ENCODE measurements at regions not wholly inside any gene's neighbourhood (a gene's known extent, or its start where the extent isn't known, plus 50 kb on each side); places are given as distances from the start of the nearest gene placed in this dataset.

- peaks cover 19% of the 10 kb centered on the region for H3K4me1 ChIP-seq (ENCODE audit: control insufficient read depth, insufficient read depth, low read length, unreplicated experiment)
These were observed 136.1 kb upstream of the TOPAZ1 start for GRCh38 chr3:44105571-44105970.

GRCh38 chr3:44106756-44107155, 134.9 kb upstream of the TOPAZ1 start:
- H3K27me3 ChIP-seq (ENCODE audit: insufficient read depth, low read length): no peaks in the 10 kb centered on the region
- H3K4me1 ChIP-seq (ENCODE audit: control insufficient read depth, insufficient read depth, low read length, unreplicated experiment): peaks cover 19% of the 10 kb centered on the region
- H3K79me2 ChIP-seq (ENCODE audit: control insufficient read depth, insufficient read depth, low read length, unreplicated experiment): peaks cover 16% of the 10 kb centered on the region
- no peaks in the 10 kb centered on the region for H3K36me3 ChIP-seq (ENCODE audit: insufficient read depth, low read length)
- H2AFZ ChIP-seq (ENCODE audit: low read length, unreplicated experiment): no peak overlapping the region
- H3K27ac ChIP-seq (ENCODE audit: low read depth, low read length): no peak overlapping the region
- no peak overlapping the region for H3K4me3 ChIP-seq (ENCODE audit: low read depth, low read length)

More at GRCh38 chr3:44105571-44105970, 136.1 kb upstream of the TOPAZ1 start:
- no peaks in the 10 kb centered on the region for H3K27me3 ChIP-seq (ENCODE audit: insufficient read depth, low read length)
- no peaks in the 10 kb centered on the region for H3K36me3 ChIP-seq (ENCODE audit: insufficient read depth, low read length)
- peaks cover 21% of the 10 kb centered on the region for H3K79me2 ChIP-seq (ENCODE audit: control insufficient read depth, insufficient read depth, low read length, unreplicated experiment)
- no peak overlapping the region for H3K4me3 ChIP-seq (ENCODE audit: low read depth, low read length)
- H3K27ac ChIP-seq (ENCODE audit: low read depth, low read length): no peak overlapping the region
- H2AFZ ChIP-seq (ENCODE audit: low read length, unreplicated experiment): no peak overlapping the region

GRCh38 chr3:44108481-44108880, 133.2 kb upstream of the TOPAZ1 start:
- H2AFZ ChIP-seq (ENCODE audit: low read length, unreplicated experiment): no peak overlapping the region
- H3K27ac ChIP-seq (ENCODE audit: low read depth, low read length): no peak overlapping the region
- H3K79me2 ChIP-seq (ENCODE audit: control insufficient read depth, insufficient read depth, low read length, unreplicated experiment): peaks cover 6% of the 10 kb centered on the region
- H3K4me3 ChIP-seq (ENCODE audit: low read depth, low read length): no peak overlapping the region
- H3K27me3 ChIP-seq (ENCODE audit: insufficient read depth, low read length): no peaks in the 10 kb centered on the region
- peaks cover 16% of the 10 kb centered on the region for H3K4me1 ChIP-seq (ENCODE audit: control insufficient read depth, insufficient read depth, low read length, unreplicated experiment)
- H3K36me3 ChIP-seq (ENCODE audit: insufficient read depth, low read length): peaks cover 7% of the 10 kb centered on the region

- Histone ChIP-seq H3K4me3 (ENCODE audit: low read depth, low read length) (no peak overlapping the region), H3K27ac (ENCODE audit: low read depth, low read length) (no peak overlapping the region), H2AFZ (ENCODE audit: low read length, unreplicated experiment) (no peak overlapping the region), H3K27me3 (ENCODE audit: insufficient read depth, low read length) (no peaks in the 10 kb centered on the region), H3K4me1 (ENCODE audit: control insufficient read depth, insufficient read depth, low read length, unreplicated experiment) (peaks cover 4% of the 10 kb centered on the region), H3K79me2 (ENCODE audit: control insufficient read depth, insufficient read depth, low read length, unreplicated experiment) (peaks cover 6% of the 10 kb centered on the region), H3K36me3 (ENCODE audit: insufficient read depth, low read length) (peaks cover 13% of the 10 kb centered on the region)
These were observed 131.8 kb upstream of the TOPAZ1 start for GRCh38 chr3:44109771-44110361.

GRCh38 chr3:44110648-44111047, 131.0 kb upstream of the TOPAZ1 start:
- Histone ChIP-seq H2AFZ (ENCODE audit: low read length, unreplicated experiment) (no peak overlapping the region), H3K27me3 (ENCODE audit: insufficient read depth, low read length) (no peaks in the 10 kb centered on the region), H3K4me3 (ENCODE audit: low read depth, low read length) (no peak overlapping the region), H3K4me1 (ENCODE audit: control insufficient read depth, insufficient read depth, low read length, unreplicated experiment) (no peaks in the 10 kb centered on the region), H3K79me2 (ENCODE audit: control insufficient read depth, insufficient read depth, low read length, unreplicated experiment) (peaks cover 2% of the 10 kb centered on the region), H3K27ac (ENCODE audit: low read depth, low read length) (no peak overlapping the region), H3K36me3 (ENCODE audit: insufficient read depth, low read length) (peaks cover 13% of the 10 kb centered on the region)

- H3K27me3 ChIP-seq (ENCODE audit: insufficient read depth, low read length): no peaks in the 10 kb centered on the region
- H3K4me3 ChIP-seq (ENCODE audit: low read depth, low read length): no peak overlapping the region
- H2AFZ ChIP-seq (ENCODE audit: low read length, unreplicated experiment): no peak overlapping the region
- H3K79me2 ChIP-seq (ENCODE audit: control insufficient read depth, insufficient read depth, low read length, unreplicated experiment): no peaks in the 10 kb centered on the region
- H3K36me3 ChIP-seq (ENCODE audit: insufficient read depth, low read length): peaks cover 16% of the 10 kb centered on the region
- H3K4me1 ChIP-seq (ENCODE audit: control insufficient read depth, insufficient read depth, low read length, unreplicated experiment): no peaks in the 10 kb centered on the region
- no peak overlapping the region for H3K27ac ChIP-seq (ENCODE audit: low read depth, low read length)
These were observed 130.2 kb upstream of the TOPAZ1 start for GRCh38 chr3:44111482-44111881.

GRCh38 chr3:44114142-44114541, 127.5 kb upstream of the TOPAZ1 start:
- H3K36me3 ChIP-seq (ENCODE audit: insufficient read depth, low read length): peaks cover 16% of the 10 kb centered on the region
- no peaks in the 10 kb centered on the region for H3K27me3 ChIP-seq (ENCODE audit: insufficient read depth, low read length)
- H3K4me3 ChIP-seq (ENCODE audit: low read depth, low read length): no peak overlapping the region
- H3K27ac ChIP-seq (ENCODE audit: low read depth, low read length): no peak overlapping the region
- no peaks in the 10 kb centered on the region for H3K79me2 ChIP-seq (ENCODE audit: control insufficient read depth, insufficient read depth, low read length, unreplicated experiment)
- no peaks in the 10 kb centered on the region for H3K4me1 ChIP-seq (ENCODE audit: control insufficient read depth, insufficient read depth, low read length, unreplicated experiment)
- H2AFZ ChIP-seq (ENCODE audit: low read length, unreplicated experiment): no peak overlapping the region

GRCh38 chr3:44117239-44117638, 124.4 kb upstream of the TOPAZ1 start:
- no peak overlapping the region for H3K4me3 ChIP-seq (ENCODE audit: low read depth, low read length)
- H3K4me1 ChIP-seq (ENCODE audit: control insufficient read depth, insufficient read depth, low read length, unreplicated experiment): peaks cover 4% of the 10 kb centered on the region
- peaks cover 16% of the 10 kb centered on the region for H3K36me3 ChIP-seq (ENCODE audit: insufficient read depth, low read length)
- no peak overlapping the region for H2AFZ ChIP-seq (ENCODE audit: low read length, unreplicated experiment)
- H3K27ac ChIP-seq (ENCODE audit: low read depth, low read length): no peak overlapping the region
- H3K79me2 ChIP-seq (ENCODE audit: control insufficient read depth, insufficient read depth, low read length, unreplicated experiment): no peaks in the 10 kb centered on the region
- 0 out of 2 replicates have a peak, but pooled peaks cover under 1% of the 10 kb centered on the region for H3K27me3 ChIP-seq (ENCODE audit: insufficient read depth, low read length)

- no peak overlapping the region for H2AFZ ChIP-seq (ENCODE audit: low read length, unreplicated experiment)
- peaks cover 12% of the 10 kb centered on the region for H3K36me3 ChIP-seq (ENCODE audit: insufficient read depth, low read length)
- H3K27ac ChIP-seq (ENCODE audit: low read depth, low read length): no peak overlapping the region
- no peaks in the 10 kb centered on the region for H3K79me2 ChIP-seq (ENCODE audit: control insufficient read depth, insufficient read depth, low read length, unreplicated experiment)
- H3K4me3 ChIP-seq (ENCODE audit: low read depth, low read length): no peak overlapping the region
- H3K27me3 ChIP-seq (ENCODE audit: insufficient read depth, low read length): peaks cover 4% of the 10 kb centered on the region; the same call in 1 of the 2 replicates
- H3K4me1 ChIP-seq (ENCODE audit: control insufficient read depth, insufficient read depth, low read length, unreplicated experiment): peaks cover 4% of the 10 kb centered on the region
These were observed 124.0 kb upstream of the TOPAZ1 start for GRCh38 chr3:44117736-44118135.

- no peak overlapping the region for H2AFZ ChIP-seq (ENCODE audit: low read length, unreplicated experiment)
- H3K27ac ChIP-seq (ENCODE audit: low read depth, low read length): no peak overlapping the region
- H3K27me3 ChIP-seq (ENCODE audit: insufficient read depth, low read length): peaks cover 10% of the 10 kb centered on the region; the same call in 1 of the 2 replicates
- peaks cover 4% of the 10 kb centered on the region; the same call in 1 of the 2 replicates for H3K36me3 ChIP-seq (ENCODE audit: insufficient read depth, low read length)
- peaks cover 14% of the 10 kb centered on the region for H3K4me1 ChIP-seq (ENCODE audit: control insufficient read depth, insufficient read depth, low read length, unreplicated experiment)
- no peak overlapping the region for H3K4me3 ChIP-seq (ENCODE audit: low read depth, low read length)
- H3K79me2 ChIP-seq (ENCODE audit: control insufficient read depth, insufficient read depth, low read length, unreplicated experiment): no peaks in the 10 kb centered on the region
These were observed 120.7 kb upstream of the TOPAZ1 start for GRCh38 chr3:44120721-44121582.

- peaks cover 24% of the 10 kb centered on the region; the same call in 1 of the 2 replicates for H3K27me3 ChIP-seq (ENCODE audit: insufficient read depth, low read length)
- H3K4me1 ChIP-seq (ENCODE audit: control insufficient read depth, insufficient read depth, low read length, unreplicated experiment): peaks cover 17% of the 10 kb centered on the region
- no peak overlapping the region for H2AFZ ChIP-seq (ENCODE audit: low read length, unreplicated experiment)
- no peak overlapping the region for H3K4me3 ChIP-seq (ENCODE audit: low read depth, low read length)
- H3K79me2 ChIP-seq (ENCODE audit: control insufficient read depth, insufficient read depth, low read length, unreplicated experiment): no peaks in the 10 kb centered on the region
- H3K36me3 ChIP-seq (ENCODE audit: insufficient read depth, low read length): no peaks in the 10 kb centered on the region
- H3K27ac ChIP-seq (ENCODE audit: low read depth, low read length): no peak overlapping the region
These were observed 116.4 kb upstream of the TOPAZ1 start for GRCh38 chr3:44125246-44125645.

Measured in ACC112 (cell line).